GM18858 (cell line): ENCODE measurements at regions not wholly inside any gene's neighbourhood (a gene's known extent, or its start where the extent isn't known, plus 50 kb on each side); places are given as distances from the start of the nearest gene placed in this dataset.

Experiments used
- ATAC-seq: cut with Tn5 transposase; IDR thresholded peaks from one replicate; pipeline ENCODE4 v1.9.1; 2021; ENCODE audit not compliant: unreplicated experiment

GRCh38 chr5:96075579-96076289 is 114.1 kb upstream of the ELL2 start:
- no peak for ATAC-seq

GRCh38 chr5:96074870-96075269 is 113.2 kb upstream of the ELL2 start:
- ATAC-seq, result no peak

- no peak for ATAC-seq
Observed at GRCh38 chr5:96074460-96074859, 112.8 kb upstream of the ELL2 start.

GRCh38 chr5:96072791-96073165 is 111.1 kb upstream of the ELL2 start:
- no peak for ATAC-seq

- ATAC-seq, result no peak
Observed at GRCh38 chr5:96072138-96072790, 110.6 kb upstream of the ELL2 start.

GRCh38 chr5:96070622-96071225 is 109.1 kb upstream of the ELL2 start:
- no peak for ATAC-seq

- ATAC-seq, result no peak
Observed at GRCh38 chr5:96067894-96068614, 106.4 kb upstream of the ELL2 start.

- ATAC-seq, result no peak
Observed at GRCh38 chr5:96067251-96067650, 105.6 kb upstream of the ELL2 start.

- no peak for ATAC-seq
Observed at GRCh38 chr5:96066386-96066719, 104.7 kb upstream of the ELL2 start.

GRCh38 chr5:96065685-96066385 is 104.2 kb upstream of the ELL2 start:
- ATAC-seq, result no peak

GRCh38 chr5:96064877-96065276 is 103.2 kb upstream of the ELL2 start:
- ATAC-seq, result no peak

GRCh38 chr5:96062836-96063235 is 101.2 kb upstream of the ELL2 start:
- ATAC-seq, result no peak

GRCh38 chr5:96058084-96058483 is 96.4 kb upstream of the ELL2 start:
- ATAC-seq, result no peak

GRCh38 chr5:96054311-96055030 is 92.8 kb upstream of the ELL2 start:
- no peak for ATAC-seq

GRCh38 chr5:96053063-96053735 is 91.5 kb upstream of the ELL2 start:
- no peak for ATAC-seq

- no peak for ATAC-seq
Observed at GRCh38 chr5:96052374-96052773, 90.7 kb upstream of the ELL2 start.

GRCh38 chr5:96051401-96051830 is 89.8 kb upstream of the ELL2 start:
- ATAC-seq, result no peak

GRCh38 chr5:96050273-96050880 is 88.7 kb upstream of the ELL2 start:
- ATAC-seq, result no peak

- ATAC-seq, result no peak
Observed at GRCh38 chr5:96049398-96050272, 88.0 kb upstream of the ELL2 start.
